ENCODE measurements at regions not wholly inside any gene's neighbourhood (a gene's known extent, or its start where the extent isn't known, plus 50 kb on each side); places are given as distances from the start of the nearest gene placed in this dataset.

DNA sequence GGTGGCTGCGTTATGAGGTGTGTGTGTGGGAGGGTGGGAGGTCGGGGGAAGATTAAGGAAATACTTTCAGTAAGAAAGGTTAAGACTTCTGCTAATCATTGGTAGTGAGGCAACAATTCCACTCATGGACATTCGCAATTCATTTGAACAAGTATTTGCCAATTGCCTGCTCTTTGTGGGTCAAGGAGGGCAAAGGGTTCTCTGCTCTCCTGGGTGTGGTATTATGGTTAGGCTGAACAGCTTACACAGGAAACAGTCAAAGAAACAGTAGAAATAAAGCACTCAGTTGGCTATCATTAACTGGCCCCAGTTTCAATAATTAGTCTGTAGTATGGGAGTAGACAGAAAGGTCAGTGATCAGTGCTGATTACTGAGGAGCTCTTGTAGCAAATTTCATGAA lies 357.0 kb upstream of the FANCL start:
- H3K36me3 ChIP-seq (ENCODE audit: insufficient read depth, low read length) = no peaks in the 10 kb centered on the region
- H3K4me3 ChIP-seq (ENCODE audit: low read length) = no peak overlapping the region

DNA sequence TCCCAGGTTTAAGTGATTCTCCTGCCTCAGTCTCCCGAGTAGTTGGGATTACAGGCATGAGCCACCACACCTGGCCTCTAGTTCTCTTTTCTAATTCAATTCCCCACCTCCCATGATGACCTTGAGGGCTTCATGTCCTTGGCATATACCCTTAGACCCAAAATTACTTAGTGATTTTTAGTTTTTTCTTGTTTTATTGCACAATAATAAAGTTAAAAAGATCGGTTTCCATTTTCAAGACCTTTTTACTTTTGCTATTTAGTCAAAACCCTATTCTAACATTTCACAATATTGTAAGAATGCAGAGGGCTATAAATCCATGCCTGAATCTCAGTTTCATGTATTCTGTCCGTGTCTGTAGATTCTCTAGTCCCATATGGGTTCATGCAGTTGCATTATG lies 354.6 kb upstream of the FANCL start:
- Histone ChIP-seq H3K79me2 (replicated peaks; ENCODE audit: insufficient read depth, low read length) (no peaks in the 10 kb centered on the region), H3K27ac (ENCODE audit: low read length) (no peak overlapping the region), H3K9me3 (ENCODE audit: low read length) (no peaks in the 10 kb centered on the region)

More for the DNA sequence above, 357.0 kb upstream of the FANCL start:
- Histone ChIP-seq H3K9me3 (ENCODE audit: low read length) (no peaks in the 10 kb centered on the region), H3K27me3 (ENCODE audit: insufficient read depth, low read depth, low read length) (no peaks in the 10 kb centered on the region), H2AFZ (ENCODE audit: low read depth, low read length) (no peak overlapping the region), H4K20me1 (ENCODE audit: insufficient read depth) (no peaks in the 10 kb centered on the region), H3K9me2 (ENCODE audit: insufficient read depth, low read length) (no peaks in the 10 kb centered on the region), H3K27ac (ENCODE audit: low read length) (no peak overlapping the region), H3K9ac (ENCODE audit: low read length) (no peak overlapping the region), H3F3A (ENCODE audit: insufficient read depth, low read length, poor library complexity, severe bottlenecking) (no peaks in the 10 kb centered on the region), H3K79me2 (replicated peaks; ENCODE audit: insufficient read depth, low read length) (no peaks in the 10 kb centered on the region), H3K4me2 (ENCODE audit: low read length) (no peak overlapping the region)
- TF ChIP-seq, protein P1, sequence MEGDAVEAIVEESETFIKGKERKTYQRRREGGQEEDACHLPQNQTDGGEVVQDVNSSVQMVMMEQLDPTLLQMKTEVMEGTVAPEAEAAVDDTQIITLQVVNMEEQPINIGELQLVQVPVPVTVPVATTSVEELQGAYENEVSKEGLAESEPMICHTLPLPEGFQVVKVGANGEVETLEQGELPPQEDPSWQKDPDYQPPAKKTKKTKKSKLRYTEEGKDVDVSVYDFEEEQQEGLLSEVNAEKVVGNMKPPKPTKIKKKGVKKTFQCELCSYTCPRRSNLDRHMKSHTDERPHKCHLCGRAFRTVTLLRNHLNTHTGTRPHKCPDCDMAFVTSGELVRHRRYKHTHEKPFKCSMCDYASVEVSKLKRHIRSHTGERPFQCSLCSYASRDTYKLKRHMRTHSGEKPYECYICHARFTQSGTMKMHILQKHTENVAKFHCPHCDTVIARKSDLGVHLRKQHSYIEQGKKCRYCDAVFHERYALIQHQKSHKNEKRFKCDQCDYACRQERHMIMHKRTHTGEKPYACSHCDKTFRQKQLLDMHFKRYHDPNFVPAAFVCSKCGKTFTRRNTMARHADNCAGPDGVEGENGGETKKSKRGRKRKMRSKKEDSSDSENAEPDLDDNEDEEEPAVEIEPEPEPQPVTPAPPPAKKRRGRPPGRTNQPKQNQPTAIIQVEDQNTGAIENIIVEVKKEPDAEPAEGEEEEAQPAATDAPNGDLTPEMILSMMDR (IDR thresholded peaks at IDR 0.05; ENCODE audit: poor library complexity, severe bottlenecking) = no peak
- TF ChIP-seq MXI1 (conservative IDR thresholded peaks at IDR 0.05; ENCODE audit: poor library complexity, severe bottlenecking) = no peak
- no peak for TF ChIP-seq POLR2AphosphoS5 (IDR thresholded peaks at IDR 0.05)
- TF ChIP-seq SMC3 (conservative IDR thresholded peaks at IDR 0.05; ENCODE audit: poor library complexity) = no peak
- TF ChIP-seq EZH2 (IDR thresholded peaks at IDR 0.05; ENCODE audit: borderline replicate concordance, insufficient read depth, low read length, poor library complexity, severe bottlenecking) = no peak
- TF ChIP-seq TAF1 (IDR thresholded peaks at IDR 0.05; ENCODE audit: low read depth) = no peak
- TF ChIP-seq RAD21 (conservative IDR thresholded peaks at IDR 0.05) = no peak
- no peak for TF ChIP-seq EP300 (conservative IDR thresholded peaks at IDR 0.05; ENCODE audit: poor library complexity, severe bottlenecking)
- TF ChIP-seq, protein P2, sequence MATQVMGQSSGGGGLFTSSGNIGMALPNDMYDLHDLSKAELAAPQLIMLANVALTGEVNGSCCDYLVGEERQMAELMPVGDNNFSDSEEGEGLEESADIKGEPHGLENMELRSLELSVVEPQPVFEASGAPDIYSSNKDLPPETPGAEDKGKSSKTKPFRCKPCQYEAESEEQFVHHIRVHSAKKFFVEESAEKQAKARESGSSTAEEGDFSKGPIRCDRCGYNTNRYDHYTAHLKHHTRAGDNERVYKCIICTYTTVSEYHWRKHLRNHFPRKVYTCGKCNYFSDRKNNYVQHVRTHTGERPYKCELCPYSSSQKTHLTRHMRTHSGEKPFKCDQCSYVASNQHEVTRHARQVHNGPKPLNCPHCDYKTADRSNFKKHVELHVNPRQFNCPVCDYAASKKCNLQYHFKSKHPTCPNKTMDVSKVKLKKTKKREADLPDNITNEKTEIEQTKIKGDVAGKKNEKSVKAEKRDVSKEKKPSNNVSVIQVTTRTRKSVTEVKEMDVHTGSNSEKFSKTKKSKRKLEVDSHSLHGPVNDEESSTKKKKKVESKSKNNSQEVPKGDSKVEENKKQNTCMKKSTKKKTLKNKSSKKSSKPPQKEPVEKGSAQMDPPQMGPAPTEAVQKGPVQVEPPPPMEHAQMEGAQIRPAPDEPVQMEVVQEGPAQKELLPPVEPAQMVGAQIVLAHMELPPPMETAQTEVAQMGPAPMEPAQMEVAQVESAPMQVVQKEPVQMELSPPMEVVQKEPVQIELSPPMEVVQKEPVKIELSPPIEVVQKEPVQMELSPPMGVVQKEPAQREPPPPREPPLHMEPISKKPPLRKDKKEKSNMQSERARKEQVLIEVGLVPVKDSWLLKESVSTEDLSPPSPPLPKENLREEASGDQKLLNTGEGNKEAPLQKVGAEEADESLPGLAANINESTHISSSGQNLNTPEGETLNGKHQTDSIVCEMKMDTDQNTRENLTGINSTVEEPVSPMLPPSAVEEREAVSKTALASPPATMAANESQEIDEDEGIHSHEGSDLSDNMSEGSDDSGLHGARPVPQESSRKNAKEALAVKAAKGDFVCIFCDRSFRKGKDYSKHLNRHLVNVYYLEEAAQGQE (IDR thresholded peaks at IDR 0.05; ENCODE audit: borderline replicate concordance) = no peak

More for the DNA sequence above, 354.6 kb upstream of the FANCL start:
- H3F3A ChIP-seq (ENCODE audit: insufficient read depth, low read length, poor library complexity, severe bottlenecking) = no peaks in the 10 kb centered on the region
- no peaks in the 10 kb centered on the region for H4K20me1 ChIP-seq (ENCODE audit: insufficient read depth)
- no peaks in the 10 kb centered on the region for H3K36me3 ChIP-seq (ENCODE audit: insufficient read depth, low read length)
- TF ChIP-seq TAF1 (IDR thresholded peaks at IDR 0.05; ENCODE audit: low read depth) (no peak), MXI1 (conservative IDR thresholded peaks at IDR 0.05; ENCODE audit: poor library complexity, severe bottlenecking) (no peak), EZH2 (IDR thresholded peaks at IDR 0.05; ENCODE audit: borderline replicate concordance, insufficient read depth, low read length, poor library complexity, severe bottlenecking) (no peak), RAD21 (conservative IDR thresholded peaks at IDR 0.05) (no peak), EP300 (conservative IDR thresholded peaks at IDR 0.05; ENCODE audit: poor library complexity, severe bottlenecking) (no peak), SMC3 (conservative IDR thresholded peaks at IDR 0.05; ENCODE audit: poor library complexity) (no peak), POLR2AphosphoS5 (IDR thresholded peaks at IDR 0.05) (no peak)
- TF ChIP-seq, protein P2 (IDR thresholded peaks at IDR 0.05; ENCODE audit: borderline replicate concordance) = no peak
- TF ChIP-seq, protein P1 (IDR thresholded peaks at IDR 0.05; ENCODE audit: poor library complexity, severe bottlenecking) = no peak
- H3K9ac ChIP-seq (ENCODE audit: low read length) = no peak overlapping the region
- no peaks in the 10 kb centered on the region for H3K27me3 ChIP-seq (ENCODE audit: insufficient read depth, low read depth, low read length)
- H3K4me2 ChIP-seq (ENCODE audit: low read length) = no peak overlapping the region
- H3K9me2 ChIP-seq (ENCODE audit: insufficient read depth, low read length) = no peaks in the 10 kb centered on the region
- no peak overlapping the region for H2AFZ ChIP-seq (ENCODE audit: low read depth, low read length)
- H3K4me3 ChIP-seq (ENCODE audit: low read length) = no peak overlapping the region
